ENCODE measurements at regions not wholly inside any gene's neighbourhood (a gene's known extent, or its start where the extent isn't known, plus 50 kb on each side); places are given as distances from the start of the nearest gene placed in this dataset.

- no peak for TF ChIP-seq EZH2phosphoT487 (IDR thresholded peaks at IDR 0.05; ENCODE audit: borderline replicate concordance, low read length)
- no peak for TF ChIP-seq CTCF (conservative IDR thresholded peaks at IDR 0.05; ENCODE audit: low read depth, low read length)
- no peak for TF ChIP-seq EZH2 (IDR thresholded peaks at IDR 0.05; ENCODE audit: low read length, unreplicated experiment)
These were observed 476.5 kb upstream of the ACVR2A start for GRCh38 chr2:147368306-147368705.

All from PC-3 (cell line).